Upper lobe of left lung (tissue), 4 donors: ENCODE measurements at regions not wholly inside any gene's neighbourhood (a gene's known extent, or its start where the extent isn't known, plus 50 kb on each side); places are given as distances from the start of the nearest gene placed in this dataset.
"Not testable (repeated sequence)": the region's sequence is repeated elsewhere in the genome, so short reads cannot be mapped to it uniquely, and the experiment has no call there.

Source experiments
- CTCF ChIP-seq, 6 experiments: fragments of 450-650 bp in 4 of 6; fragments of 200-600 bp in 2 of 6; sonication (generic) in 2 of 6; IDR thresholded peaks; one replicate each; pipeline ENCODE4 v1.5.1; 2016 to 2019; ENCODE audit warnings: antibody characterized with exemption in 6 of 6
- EP300 ChIP-seq, 4 donors: sonication (generic); formaldehyde crosslinking; IDR thresholded peaks; one replicate each; pipeline ENCODE4 v1.5.1; 2017; ENCODE audit warnings: antibody characterized with exemption in 4 of 4, control low read depth in 2 of 4

GRCh38 chr1:203561761-203562160, 64.9 kb upstream of the ATP2B4 start:
- not testable (repeated sequence) for TF ChIP-seq CTCF, EP300 (IDR thresholded peaks at IDR 0.05)
